ENCODE measurements at regions not wholly inside any gene's neighbourhood (a gene's known extent, or its start where the extent isn't known, plus 50 kb on each side); places are given as distances from the start of the nearest gene placed in this dataset.
"Not testable (repeated sequence)": the region's sequence is repeated elsewhere in the genome, so short reads cannot be mapped to it uniquely, and the experiment has no call there.

- DNase-seq = not testable (repeated sequence)
Observed at GRCh38 chr16:22722551-22723541, 91.1 kb upstream of the HS3ST2 start.

DNA sequence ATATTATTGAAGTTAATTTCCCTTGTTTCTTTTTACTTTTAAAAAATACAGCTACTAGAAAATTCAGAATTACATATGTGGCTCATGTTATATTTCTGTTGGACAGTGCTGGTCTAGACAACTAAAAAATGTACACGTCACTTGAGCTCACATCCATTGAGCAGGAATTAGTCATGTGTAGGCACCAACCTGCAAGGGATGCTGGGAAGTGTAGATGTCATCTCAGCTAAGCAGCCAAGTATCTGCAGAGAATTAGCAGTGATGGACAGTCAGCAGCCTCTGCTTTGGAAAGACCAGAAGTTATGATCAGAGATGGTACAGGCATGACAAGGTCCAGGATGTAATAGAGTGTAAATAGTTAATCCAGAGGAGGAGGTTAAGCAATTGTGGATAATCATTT lies 87.1 kb upstream of the HS3ST2 start:
- DNase-seq = no peak

DNA sequence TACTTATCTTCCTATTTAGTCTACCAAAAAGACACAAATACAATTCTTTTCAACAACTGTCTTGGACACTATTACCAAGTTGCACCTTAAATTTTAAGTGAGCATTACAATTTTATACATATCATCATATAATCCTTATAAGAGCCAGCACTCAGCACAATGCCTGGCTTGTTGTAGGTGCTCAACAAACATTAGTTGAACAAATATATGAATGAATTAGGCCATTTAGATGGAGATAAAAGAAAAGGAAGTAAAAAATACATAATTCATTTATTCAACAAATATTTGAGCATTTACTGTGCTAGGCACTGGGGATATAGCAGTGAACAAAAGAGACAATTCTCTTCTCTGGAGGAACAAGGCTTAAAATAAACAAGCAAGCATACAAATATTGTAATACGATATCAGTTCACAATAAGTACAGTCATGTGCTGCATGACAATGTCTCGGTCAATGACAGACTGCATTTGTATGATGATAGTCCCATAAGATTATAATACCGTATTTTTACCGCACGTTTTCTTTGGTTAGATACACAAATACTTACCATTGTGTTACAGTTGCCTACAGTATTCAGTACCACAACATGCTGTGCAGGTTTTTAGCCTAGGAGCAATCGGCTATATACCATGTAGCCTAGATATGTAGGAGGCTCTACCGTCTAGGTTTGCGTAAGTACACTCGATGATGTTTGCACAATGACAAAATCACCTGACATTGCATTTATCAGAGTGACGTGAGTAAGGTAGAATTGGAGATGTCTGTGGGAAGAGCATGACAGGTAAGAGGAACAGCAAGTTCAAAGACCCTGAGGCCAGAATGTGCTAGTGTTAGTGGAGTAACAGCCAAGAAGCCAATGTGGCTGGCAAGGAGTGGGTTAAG lies 86.4 kb upstream of the HS3ST2 start:
- DNase-seq = no peak

DNA sequence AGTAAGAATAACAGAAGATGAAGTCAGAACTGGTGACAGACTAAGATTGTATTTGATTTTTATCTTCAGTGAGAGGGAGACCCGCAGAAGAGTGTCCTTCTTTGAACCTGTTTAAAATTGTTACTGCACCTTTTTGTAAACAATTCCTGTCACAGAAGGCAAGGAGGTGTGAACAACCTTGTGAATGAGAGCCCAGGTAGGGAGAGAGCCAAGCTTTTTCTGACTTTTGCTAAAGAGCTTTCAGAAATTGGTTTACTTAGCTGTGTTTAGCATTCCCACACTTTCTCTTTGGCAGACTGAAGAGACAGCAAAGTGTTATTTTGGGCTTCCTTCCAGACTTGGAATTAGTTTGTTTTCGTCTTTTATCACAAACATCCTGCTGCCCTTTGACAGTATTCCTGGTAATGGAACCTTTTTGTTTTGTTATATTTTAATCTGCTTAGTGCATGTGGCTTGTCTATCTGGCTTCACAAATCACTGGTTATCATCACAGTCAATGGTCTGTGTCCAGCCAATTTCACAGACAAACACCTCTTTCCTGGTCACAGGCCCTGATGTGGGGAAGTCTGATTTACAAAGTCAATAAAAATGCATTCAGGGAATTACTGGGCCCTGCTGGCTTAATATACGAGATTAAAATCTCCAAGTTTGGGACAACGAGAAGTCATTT lies 85.7 kb upstream of the HS3ST2 start:
- DNase-seq = no peak

DNA sequence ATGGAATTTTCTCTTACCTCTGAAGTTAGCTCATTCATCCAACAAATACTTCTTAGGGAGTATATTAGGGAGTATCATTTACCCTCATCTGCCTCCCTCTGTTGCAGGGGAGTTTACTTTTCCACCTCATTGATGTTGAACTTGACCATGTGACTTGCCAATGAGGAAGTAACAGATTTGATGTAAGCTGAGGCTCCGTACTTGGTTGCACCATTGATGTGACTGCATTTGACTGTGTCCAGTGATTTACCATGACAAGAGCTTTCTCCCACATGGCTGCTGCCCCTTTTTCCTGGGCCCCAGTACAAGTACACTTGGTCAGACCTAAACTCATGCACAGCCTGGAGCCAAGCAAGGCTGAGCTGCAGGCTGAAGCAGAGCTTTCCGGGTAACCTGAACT lies 81.6 kb upstream of the HS3ST2 start:
- no peak for DNase-seq

- DNase-seq = no peak
Observed at GRCh38 chr16:22732959-22733358, 81.0 kb upstream of the HS3ST2 start.

DNA sequence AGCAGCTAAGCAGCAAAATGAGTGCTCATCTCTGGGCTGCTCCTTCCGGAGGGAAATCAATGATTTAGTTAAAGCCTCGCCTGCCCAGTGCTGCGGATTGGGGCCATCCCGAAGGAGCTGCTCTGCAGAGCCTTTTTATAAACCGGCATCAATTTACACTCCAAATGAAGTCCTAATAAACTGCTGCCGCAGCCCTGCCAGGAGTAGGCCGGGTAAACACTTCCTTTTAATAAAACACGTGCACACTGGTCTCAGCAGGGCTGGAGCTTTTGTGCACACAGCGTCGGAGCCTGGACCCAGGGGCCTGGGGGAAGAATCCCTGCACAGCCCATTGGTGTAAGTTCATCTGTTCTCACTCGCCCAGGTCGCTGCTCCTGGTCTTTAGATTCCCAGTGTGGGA lies 79.6 kb upstream of the HS3ST2 start:
- no peak for DNase-seq

DNA sequence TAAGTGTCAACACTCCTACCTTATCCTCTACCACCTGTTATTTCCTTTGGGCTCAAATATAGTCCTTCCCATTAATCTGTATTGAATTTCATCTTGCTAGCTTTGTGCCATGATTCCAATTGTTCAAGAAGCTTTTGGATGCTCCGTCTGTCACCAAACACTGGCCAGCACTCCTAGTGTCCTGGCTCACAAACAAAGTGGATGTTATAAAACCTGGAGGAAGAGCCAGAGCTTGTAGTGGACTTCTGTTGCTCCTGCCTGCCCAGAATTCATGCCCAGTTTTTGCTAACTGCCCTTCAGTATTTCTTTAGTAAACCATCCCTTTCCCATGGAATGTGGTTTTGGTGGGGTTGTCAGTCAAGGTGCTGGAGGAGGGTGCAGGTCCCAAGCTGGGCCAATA lies 77.2 kb upstream of the HS3ST2 start:
- DNase-seq = no peak

- DNase-seq = no peak
Observed at GRCh38 chr16:22739077-22739476, 74.9 kb upstream of the HS3ST2 start.

- no peak for DNase-seq
Observed at GRCh38 chr16:22743401-22743800, 70.6 kb upstream of the HS3ST2 start.

DNA sequence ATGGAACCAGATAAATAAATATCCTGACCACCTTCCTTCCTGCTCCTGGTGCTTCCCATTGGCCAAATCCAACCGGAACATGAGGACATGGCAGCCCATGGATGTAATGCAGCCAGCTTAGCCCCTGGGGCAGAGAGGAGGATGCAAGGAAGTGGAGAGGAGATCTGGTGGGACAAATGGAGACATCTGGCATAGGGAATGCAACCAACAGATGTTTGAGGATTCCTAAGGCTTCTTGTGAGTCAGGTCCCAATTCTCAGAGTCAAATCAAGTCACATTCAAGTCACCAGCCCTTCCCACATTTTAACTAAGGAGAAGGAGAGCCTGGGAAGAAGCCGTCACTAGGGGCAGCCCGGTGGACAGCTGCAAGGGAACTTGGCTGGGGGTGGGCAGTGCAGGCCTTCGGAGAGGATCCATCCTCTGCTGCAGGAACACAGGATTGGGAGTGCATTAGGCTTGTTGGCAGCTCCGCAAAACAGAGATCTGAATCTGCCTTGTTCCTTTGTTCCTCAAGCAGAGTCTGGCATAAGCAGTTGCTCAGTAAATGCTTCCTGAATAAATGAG lies 62.8 kb upstream of the HS3ST2 start:
- DNase-seq = no peak

DNA sequence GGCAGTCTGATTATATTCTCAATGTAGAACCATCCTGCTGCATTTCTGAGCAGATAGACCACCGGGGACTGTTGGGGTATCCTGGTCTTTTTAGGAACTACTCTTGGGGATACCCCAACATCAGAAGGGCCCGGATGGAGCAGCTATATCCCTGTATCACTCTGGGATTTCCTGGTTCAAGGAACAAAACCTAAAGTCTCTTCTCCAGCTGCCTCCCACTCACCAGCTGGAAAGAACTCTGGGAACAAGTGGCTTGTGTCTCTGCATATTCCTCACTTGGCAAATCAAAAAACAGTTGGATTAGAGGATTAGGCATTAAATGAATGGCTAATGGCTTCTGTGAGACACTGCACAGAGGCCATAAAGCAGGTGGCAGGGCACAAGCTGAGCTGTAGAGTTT lies 62.3 kb upstream of the HS3ST2 start:
- no peak for DNase-seq

- DNase-seq = no peak
Observed at GRCh38 chr16:22753451-22753850, 60.5 kb upstream of the HS3ST2 start.

- DNase-seq = no peak
Observed at GRCh38 chr16:22754577-22754976, 59.4 kb upstream of the HS3ST2 start.

GRCh38 chr16:22757202-22757601 lies 56.8 kb upstream of the HS3ST2 start:
- DNase-seq = no peak

DNA sequence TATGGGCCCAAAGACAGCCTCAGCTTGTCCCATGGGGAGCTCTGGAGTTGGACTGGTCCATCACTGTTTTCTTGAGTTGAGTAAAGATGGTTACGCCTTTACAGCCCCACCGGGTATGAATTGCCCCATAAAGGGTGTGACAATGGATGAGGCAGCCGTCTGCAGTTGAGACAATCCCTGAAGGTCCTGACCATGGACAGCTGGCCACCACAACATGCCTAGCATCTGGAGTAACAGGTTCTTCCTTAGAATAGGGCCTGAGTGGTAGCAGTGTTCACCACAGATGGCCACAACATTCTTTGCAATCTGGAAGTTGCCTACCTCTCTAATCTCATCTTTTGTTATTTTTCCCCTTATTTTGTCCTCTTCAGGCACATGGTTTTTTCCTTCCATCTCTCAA lies 51.5 kb upstream of the HS3ST2 start:
- DNase-seq = no peak

DNA sequence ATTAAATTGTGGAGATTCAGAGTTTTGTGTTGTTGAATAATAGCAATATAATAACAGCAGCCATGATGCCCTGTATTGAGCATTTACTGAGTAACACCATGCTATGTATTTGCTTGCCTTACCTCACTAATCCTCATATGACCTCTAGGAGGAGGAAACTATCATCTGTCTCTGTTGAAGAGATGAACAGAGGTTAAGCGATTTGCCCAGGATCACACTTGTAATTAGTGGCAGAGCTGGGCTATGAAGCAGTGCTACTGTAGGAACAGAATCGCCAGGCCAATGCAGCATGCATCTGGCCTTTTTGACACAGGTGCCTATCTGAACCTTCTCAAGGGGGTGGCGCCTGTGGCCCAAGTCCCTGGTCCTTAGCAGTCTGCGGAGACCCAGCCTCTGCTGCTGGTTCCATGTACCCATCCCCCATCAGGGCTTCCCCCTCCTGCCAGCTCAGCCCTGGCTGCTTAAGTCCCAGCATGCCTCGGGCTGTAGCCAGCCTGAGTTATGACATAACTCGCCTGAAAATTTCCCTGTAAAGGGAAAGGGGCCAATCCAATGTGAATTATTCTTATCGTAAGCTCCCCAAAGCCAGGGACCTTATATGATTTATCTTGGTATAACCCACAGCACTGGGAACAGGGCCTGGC lies 50.4 kb upstream of the HS3ST2 start:
- no peak for DNase-seq

Data from T1000 (cell line).